GM19025 (cell line): ENCODE measurements at regions not wholly inside any gene's neighbourhood (a gene's known extent, or its start where the extent isn't known, plus 50 kb on each side); places are given as distances from the start of the nearest gene placed in this dataset.
"Not testable (repeated sequence)": the region's sequence is repeated elsewhere in the genome, so short reads cannot be mapped to it uniquely, and the experiment has no call there.

Experiments
- ATAC-seq: cut with Tn5 transposase; IDR thresholded peaks from one replicate; pipeline ENCODE4 v1.9.1; 2021; ENCODE audit warnings: mild to moderate bottlenecking, low read depth, moderate library complexity; ENCODE audit not compliant: unreplicated experiment

DNA sequence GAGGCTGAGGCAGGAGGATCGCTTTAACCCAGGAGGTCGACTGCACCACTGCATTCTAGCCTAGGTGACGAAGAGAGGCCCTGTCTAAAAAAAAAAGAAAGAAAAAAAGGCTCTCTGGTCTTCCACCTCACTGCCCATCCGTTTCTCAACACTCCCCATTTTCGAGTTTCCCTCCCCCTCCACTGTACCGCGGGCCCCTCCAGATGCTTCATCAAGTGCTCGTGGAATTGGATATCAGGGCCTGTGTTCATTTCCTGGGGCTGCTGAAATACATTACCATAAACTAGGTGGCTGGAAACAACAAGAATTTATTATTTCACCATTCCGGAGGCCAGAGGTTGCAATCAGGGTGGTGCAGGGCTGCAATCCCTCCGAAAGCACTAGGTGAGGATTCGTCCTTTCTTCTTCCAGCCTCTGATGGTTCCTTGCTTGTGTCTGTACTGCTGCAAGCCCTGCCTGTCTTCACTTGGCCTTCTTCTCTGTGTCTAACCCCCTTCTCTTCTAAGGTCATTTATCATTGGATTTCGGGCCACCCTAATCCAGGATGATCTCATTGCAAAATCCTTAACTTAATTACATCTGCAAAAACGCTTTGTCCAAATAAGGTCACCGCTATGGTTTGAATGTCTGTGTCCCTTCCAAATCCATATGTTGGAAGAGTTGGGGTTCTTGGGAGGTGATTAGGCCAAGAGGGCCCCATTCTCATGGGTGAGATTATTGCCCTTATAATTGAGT lies 135.1 kb downstream of the CRLF3 start:
- not testable (repeated sequence) for ATAC-seq

DNA sequence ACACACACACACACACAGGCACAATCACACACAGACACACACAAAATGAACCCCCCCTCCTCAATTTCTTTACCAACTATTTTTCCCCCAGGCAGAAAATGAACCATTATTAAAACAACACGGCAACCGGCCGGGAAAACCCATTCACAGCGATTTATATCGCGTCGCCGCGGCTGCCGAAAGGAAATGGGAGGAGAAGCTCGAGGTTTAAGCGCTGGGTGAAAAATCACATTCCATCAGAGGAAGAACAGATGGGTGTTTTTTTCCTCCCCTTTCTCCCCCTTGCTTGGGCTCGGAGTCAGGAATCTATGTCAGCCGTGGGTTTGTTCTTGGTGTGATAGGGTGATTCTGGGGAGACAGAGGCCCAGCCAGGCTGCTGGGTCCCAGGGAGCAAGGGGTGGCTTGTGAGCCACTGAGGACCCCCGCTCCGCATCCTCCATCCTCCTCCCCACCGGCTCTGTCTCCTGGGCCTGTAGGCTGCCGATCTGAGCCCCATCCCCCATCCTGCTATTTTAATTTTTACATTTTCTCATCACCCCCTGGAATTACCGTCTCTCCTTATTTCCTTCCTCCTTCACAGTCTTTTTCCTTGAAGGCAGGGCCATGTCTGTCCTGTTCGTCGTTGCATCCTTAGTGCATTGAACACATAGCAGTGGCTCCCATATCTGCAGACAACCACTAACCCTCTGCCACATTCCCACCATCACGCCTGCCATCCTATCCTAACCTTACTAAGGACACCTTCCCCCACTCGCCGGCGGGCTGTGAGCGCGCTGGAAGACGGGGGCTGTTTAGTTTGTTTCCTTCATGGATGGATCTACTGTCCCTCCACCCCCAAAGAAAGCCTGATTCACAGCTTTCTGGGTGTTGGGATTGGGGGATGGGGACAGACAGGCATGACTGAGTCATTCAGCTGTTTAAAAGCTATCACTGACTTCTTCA lies 137.7 kb downstream of the CRLF3 start:
- not testable (repeated sequence) for ATAC-seq

DNA sequence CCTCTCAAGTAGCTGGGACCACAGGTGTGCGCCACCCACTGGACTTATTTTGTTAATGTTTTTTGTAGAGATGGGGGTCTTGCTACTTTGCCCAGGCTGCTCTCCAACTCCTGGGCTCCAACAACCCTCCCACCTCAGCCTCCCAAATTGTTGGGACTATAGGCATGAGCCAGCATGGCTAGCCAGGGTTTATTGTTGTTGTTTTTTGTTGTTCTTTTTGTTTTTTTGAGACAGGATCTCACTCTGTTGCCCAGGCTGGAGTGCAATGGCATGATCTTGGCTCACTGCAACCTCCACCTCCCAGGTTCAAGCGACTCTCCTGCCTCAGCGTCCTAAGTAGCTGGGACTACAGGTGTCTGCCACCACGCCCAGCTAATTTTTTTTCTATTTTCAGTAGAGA lies 142.2 kb downstream of the CRLF3 start:
- not testable (repeated sequence) for ATAC-seq

DNA sequence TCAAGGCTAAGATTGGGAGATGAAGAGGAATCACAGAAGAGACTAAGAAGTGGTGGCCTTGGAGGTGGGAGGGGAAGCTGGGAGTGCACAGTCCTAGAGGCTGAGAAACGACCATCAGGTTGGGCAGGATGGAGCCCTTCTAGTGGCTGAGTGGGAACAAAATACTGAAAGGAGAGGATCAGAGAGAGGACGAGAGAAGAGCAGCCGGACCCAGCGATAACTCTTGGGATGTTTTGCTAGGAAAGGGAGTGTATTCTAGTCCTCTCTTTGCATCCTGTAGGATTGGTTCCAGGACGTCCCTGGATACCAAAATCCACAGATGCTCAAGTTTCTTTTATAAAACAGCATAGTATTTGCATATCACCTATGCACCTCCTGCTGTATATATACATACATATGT lies 143.8 kb downstream of the CRLF3 start:
- ATAC-seq, result not testable (repeated sequence)

DNA sequence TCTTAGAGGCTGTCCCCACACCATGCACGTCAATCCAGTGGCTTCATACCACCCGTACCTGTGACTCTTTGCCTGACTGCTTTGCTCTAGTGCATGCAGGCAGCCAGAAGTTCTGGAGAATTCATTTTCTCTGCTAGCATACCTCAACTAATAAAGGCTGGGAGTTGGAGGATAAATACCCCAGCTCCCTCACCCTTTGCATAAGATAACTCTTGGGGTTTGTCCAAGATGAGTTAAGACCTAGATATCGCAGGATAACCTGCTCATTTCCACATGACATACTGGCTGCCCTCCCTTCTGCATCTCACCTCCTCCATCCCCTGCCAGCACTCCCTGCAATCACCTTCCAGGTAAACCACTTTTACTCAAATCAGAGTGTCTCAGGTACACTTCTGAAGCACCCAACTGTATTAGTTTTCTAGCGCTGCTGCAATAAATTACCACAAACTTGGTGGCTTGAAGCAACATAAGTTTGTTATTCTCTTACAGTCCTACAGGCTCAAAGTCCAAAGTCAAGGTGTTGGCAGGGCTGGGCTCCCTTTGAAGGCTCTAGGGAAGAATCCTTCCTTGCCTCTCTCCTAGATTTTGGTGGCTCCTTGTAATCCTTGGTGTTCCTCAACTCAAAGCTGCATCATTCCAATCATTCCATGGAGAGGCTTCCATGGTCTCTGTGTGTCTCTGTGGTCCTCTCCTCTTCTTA lies 146.8 kb downstream of the CRLF3 start:
- no peak for ATAC-seq

DNA sequence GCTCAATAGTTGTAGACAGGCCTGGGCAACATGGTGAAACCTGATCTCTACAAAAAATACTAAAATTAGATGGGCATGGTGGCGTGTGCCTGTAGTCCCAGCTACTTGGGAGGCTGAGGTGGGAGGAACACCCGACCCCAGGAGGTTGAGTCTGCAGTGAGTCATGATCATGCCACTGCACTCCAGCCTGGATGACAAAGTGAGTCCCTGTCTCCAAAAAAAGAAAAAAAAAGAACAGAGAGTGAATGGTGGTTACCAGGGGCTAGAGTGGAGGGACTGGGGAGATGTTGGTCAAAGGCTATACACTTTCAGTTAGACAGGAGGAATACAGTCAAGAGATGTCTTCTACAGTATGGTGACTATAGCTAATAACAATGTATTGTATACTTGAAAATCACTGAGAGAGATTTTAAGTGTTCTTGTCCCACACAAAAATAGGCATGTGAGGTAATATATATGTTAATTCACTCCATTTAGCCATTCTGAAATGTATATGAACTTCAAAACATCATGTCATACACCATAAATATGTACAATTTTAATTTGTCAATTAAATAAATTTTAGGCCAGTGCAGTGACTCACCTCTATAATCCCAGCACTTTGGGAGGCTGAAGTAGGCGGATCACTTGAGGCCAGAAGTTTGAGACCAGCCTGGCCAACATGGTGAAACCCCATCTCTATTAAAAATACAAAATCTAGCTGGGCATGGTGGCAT lies 148.6 kb downstream of the CRLF3 start:
- ATAC-seq, result not testable (repeated sequence)

DNA sequence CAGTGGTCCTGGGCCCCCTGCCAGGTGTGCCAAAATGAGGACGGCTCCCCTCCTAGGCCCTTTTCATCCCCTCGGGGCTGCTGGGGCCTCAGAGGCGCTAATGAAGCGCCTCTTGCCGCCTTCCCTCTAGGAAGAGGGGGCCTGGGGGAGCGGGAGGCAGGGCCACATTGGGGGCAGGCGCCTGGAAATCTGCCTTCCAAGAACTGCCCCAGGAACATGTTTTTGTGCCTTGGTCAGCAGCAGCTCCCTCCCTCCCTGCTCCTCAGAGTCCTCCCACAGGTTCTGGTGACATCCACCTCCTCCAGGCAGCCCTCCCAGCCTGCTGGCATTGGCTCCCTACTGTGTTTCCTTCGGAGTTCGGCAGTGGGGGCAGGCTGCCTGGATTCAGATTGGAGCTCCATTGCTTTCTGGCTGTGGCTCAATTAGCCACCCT lies 155.3 kb downstream of the CRLF3 start:
- ATAC-seq, result not testable (repeated sequence)

DNA sequence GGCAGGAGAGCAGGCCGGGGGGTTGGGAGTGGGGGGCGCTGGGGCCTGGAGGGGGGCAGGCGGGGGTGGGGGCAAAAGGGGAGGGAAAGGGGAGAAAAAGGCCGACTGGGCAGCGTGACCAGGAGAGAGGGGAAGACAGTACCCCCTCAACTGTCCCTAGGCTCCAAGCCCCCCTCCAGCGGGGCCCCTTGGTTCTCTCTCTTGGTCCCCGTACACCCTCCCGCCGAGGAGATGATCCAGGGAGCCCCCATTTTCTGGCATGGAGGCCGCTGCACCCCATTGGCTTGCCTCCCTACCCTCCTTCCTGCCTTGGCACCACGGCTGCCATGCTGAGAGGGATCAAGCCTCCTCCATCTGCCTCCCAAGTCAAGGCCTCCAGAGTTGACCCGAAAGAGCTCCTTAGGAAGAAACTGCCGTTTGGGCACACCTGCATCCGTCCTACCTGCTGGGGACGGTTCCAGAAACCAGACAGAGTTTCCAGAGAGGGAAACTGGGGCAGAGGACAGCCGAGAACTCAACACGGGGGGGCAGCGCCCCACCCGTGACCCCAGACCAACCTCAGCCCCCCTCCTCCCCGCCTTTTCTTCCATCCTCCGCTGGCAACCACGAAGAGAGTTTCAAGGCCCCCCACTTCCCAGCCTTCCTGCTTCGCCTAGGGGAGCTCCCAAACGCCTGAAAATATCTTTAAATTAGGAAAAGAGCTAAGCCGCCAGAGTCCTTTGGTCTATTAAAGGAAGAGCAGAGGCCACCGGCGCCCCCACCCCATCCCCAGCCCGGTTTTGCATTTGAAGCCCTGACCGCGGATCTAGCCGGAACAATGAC lies 155.9 kb downstream of the CRLF3 start:
- not testable (repeated sequence) for ATAC-seq

DNA sequence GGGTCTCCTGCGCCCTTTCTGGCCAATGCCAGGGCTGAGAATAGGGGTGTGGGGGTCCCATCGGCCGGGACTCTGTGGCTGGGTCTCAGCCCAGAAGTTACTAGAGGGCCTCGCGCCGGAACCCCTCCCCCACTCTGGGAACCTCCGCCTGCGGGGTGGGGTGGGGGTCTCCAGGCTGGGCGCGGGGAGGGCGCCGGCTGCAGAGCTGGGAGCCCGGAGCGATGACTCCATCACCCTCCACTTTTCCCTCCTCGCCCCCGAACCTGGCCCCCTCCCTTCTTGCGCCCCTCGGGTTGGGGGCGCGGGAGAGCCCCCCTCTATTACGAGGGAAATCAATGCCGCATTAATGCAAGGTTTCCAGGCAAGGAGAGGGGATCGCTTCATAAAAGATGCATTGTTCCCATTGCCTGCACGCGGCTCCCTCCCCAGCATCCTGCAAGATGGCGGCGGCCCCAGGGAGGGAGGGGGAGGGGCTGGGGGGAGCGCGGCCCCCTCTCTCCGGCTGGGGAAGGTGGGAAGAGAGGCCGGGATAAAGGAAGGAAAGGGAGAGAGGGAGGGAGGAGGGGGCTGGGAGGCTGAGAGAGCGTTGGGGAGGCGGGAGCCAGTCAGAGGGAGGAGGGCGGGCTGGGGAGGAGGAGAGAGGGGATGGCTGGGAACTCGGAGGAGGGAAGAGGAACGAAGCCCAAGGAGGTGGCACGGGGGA lies 156.7 kb downstream of the CRLF3 start:
- ATAC-seq, result not testable (repeated sequence)

DNA sequence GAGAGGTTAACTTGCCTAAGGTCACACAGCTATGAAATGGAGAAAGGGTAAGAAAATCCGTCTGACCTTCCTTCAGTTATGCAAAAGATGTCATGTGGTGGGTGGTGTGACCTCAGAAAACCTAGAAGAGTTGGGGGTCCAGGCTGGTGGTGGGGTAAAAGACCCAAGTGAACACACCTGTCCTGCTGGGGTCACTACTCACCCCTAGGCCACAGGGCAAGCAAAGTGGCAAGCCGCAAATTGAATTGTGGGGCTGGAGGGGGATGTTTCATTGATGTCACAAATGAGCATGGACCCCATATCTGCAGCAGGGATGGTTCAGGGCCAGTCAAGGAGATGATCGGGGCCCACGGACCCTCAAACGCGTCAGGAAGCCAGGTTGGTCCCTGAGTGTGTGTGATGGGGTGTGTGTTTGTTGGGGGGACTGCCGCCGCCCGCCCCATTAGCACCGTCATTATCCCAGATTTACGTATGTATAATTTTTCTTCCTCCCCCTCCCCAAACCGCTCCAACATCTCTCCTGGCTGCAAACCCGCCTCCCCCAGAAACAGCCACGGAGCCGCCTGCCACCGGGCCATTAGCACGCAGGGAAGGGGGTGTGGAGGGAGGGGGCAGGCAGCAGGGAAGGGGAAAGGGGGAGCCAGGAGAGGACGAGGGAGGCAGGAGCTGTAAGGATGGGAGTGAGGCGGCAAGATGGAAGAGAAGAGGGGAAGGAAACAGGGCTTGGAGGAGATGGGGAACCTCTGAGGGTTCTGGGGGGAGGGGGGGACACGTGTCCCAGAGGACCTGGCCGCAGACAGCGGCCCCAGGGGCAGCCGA lies 157.4 kb downstream of the CRLF3 start:
- not testable (repeated sequence) for ATAC-seq

DNA sequence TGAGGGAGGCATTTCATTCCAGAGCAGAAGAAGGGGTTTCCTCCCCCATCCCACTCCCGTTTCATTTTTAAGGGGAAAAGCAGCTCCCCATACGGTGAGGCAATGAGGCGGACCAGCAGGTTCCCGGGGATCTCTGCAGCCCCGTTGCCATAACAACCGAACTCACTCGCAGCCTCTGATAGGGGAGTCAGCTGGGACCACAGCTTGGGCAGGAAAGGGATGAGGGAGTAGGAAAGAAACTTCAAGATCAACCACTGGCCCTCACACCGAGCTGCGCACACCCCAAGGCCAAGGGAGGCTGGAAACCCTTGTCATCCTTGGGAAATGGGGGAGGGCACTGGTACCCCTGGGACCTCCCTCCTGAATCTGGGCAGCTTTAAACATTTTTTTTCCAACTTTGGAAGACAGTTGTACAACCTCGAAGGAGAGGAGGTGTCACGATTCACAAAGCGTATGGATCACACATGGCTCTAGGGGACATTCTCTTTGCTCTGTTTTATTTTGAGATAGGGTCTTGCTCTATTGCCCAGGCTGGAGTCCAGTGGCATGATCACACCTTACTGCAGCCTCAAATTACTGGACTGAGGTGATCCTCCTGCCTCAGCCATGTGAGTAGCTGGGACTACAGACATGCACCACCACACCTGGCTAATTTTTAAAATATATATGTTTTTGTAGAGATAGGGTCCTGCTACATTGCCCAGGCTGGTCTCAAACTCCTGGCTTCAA lies 160.6 kb downstream of the CRLF3 start:
- not testable (repeated sequence) for ATAC-seq

DNA sequence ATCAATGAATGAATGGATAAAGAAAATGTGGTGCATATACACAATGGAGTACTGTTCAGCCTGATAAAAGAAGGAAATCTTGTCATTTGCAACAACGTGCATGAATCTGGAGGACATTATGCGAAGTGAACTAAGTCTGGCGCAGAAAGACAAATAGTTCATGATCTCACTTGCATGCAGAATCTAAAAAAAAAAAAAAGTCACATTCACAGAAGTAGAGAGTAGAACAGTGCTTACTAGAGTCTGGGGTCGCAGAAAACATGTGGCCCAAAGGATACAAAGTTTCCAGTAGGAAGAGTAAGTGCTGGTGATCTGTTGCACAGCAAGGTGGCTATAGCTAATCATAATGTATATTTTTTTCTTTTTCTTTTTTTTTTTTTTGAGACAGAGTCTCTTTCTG lies 167.3 kb downstream of the CRLF3 start:
- not testable (repeated sequence) for ATAC-seq

DNA sequence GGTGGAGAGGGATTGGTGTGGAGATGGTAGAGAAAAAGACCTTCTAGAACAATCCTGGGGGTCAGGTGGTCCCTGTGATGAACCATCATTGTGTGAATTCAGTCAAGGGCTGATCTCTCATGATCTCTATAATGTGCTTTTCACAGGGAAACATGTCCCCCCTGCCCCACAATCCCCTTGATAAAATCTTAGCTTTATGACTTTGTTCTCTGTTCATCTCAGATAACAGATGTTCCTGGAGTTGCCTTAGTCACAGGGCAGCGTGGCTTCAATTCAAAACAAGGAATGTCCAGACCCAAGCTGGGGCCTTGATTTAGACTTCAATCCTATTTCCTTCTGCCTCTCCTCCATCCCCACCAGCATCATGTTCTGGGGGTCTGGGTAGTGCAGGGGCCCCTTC lies 171.5 kb downstream of the CRLF3 start:
- ATAC-seq, result not testable (repeated sequence)

DNA sequence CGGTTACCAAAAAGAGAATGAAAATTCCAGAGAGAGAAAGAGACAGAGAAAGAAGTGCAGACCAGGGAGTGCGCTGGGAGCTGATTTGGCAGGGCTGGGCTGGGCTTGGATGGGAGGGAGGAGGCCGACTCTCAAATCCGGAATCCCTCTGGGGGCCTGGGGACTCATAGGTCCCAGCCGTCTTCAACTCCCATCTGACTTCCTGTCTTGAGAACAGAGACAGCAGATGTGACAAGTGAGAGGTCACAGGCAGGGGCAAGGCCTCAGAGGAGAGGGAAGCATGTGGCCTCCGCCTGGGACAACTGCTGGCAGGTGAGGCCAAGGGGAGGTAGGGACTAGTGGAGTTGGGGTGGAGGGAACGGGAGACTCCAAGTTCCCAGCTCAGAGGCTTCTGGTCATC lies 172.9 kb downstream of the GOSR1 start:
- not testable (repeated sequence) for ATAC-seq

DNA sequence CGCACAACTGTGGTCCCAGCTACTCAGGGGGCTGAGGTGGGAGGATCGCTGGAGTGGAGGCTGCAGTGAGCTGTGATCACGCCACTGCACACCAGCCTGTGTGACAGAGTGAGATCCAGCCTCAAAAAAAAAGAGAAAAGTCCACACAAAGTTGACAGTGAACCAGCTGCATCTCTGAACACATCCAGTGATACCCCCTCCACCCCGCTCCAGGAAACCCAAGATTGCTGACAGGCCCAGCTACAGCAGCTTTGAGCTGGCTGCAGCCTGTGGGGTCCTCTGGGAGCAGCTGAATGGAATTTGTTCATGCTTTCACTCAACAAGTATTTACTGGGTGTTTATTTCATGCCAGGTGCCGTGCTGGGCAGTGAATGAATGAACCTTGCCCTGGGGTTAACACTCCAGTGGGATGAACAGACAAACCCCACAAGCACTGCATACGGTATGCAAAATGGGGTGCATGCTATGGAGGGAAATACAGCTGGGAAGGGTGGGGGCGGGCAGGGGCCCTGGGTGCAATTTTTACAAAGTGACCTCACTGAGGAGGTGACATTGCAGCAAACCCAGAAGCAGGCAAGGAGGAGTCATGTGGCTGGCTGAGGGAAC lies 170.9 kb downstream of the GOSR1 start:
- ATAC-seq, result not testable (repeated sequence)

DNA sequence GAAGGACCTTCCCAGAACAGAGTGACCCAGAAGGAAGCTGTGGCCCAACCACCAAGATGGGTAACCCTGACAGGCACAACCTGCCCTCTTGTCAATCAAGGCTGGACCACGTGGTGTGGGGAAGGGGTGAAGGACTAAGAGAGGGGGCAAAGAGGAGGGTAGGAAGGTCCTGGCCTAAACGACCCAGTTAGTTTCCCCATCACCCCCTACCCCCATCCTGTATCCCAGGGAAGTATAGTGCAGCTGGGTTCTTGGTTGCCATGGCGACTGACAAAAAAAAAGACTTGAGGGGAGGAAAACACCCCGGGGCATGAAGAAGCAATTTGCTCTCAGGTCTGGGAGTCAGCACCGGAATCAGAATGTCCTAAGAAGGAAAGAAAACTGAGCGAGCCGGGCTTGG lies 168.7 kb downstream of the GOSR1 start:
- ATAC-seq, result not testable (repeated sequence)

DNA sequence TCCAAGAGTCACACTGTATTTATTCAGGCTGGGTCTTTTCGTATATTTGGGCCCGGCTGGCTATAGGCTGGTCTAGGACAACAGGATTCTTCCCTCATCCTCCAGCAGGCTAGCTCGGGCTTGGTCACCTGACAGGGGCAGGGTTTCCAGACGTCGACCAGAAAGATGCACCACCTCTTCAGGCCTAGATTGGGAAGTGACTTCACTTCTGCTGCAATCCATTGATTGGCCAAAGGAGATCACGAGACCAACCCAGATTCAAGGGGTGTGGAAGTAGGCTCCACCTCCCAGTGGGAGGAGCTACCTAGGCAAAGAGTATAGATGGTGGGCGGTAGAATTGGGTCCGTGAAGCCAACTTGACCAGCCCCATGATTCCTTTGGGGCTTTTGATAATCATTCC lies 167.5 kb downstream of the GOSR1 start:
- ATAC-seq, result not testable (repeated sequence)
